Upper lobe of right lung (tissue), 1 donor: ENCODE measurements at regions not wholly inside any gene's neighbourhood (a gene's known extent, or its start where the extent isn't known, plus 50 kb on each side); places are given as distances from the start of the nearest gene placed in this dataset.
"Not testable (repeated sequence)": the region's sequence is repeated elsewhere in the genome, so short reads cannot be mapped to it uniquely, and the experiment has no call there.

ENCODE experiments used
- ATAC-seq: fragments of 200-7000 bp; cut with Tn5 transposase; one replicate; pipeline ENCODE4 v1.9.1; 2020; ENCODE audit warnings: mild to moderate bottlenecking, moderate library complexity
- DNase-seq: peaks from one replicate; pipeline ENCODE4 v3.0.0-alpha.2; 2020
- H3K27ac ChIP-seq: fragments of 200-600 bp; one replicate; pipeline ENCODE4 v1.8.0; 2022
- H3K27me3 ChIP-seq: fragments of 200-600 bp; one replicate; pipeline ENCODE4 v1.8.0; 2022; ENCODE audit warnings: mild to moderate bottlenecking
- H3K36me3 ChIP-seq: fragments of 200-600 bp; one replicate; pipeline ENCODE4 v1.8.0; 2022
- H3K4me1 ChIP-seq: fragments of 200-600 bp; one replicate; pipeline ENCODE4 v1.8.0; 2022
- H3K4me3 ChIP-seq: fragments of 200-600 bp; one replicate; pipeline ENCODE4 v1.8.0; 2022; ENCODE audit warnings: mild to moderate bottlenecking
- H3K9me3 ChIP-seq: fragments of 200-600 bp; one replicate; pipeline ENCODE4 v1.8.0; 2022
- CTCF ChIP-seq: fragments of 200-600 bp; IDR thresholded peaks from one replicate; pipeline ENCODE4 v1.8.0; 2022; ENCODE audit warnings: antibody characterized with exemption
- intact Hi-C: fragments of 100-400 bp; cut with DNase I; formaldehyde crosslinking; loops from one replicate; pipeline ENCODE4 v1.11.0; 2022
- donor health status: DM: no; HTN: yes; CAD: no; lungs with severe emphysema.

- peak overlapping the region; percentile 82 for H3K27ac ChIP-seq
- H3K4me3 ChIP-seq, result peak overlapping the region; percentile 59
- H3K27me3 ChIP-seq, result peaks cover 51% of the 10 kb centered on the region
- no peak for TF ChIP-seq CTCF
- intact Hi-C loops, result no loop called here
- peaks cover 21% of the 10 kb centered on the region for H3K4me1 ChIP-seq
- no peaks in the 10 kb centered on the region for H3K9me3 ChIP-seq
- ATAC-seq, result peak; percentile 34
- no peaks in the 10 kb centered on the region for H3K36me3 ChIP-seq
- DNase-seq, result peak; percentile 74
Measured at GRCh38 chr7:114084472-114085312, 165.9 kb upstream of the PPP1R3A start.

- no peak for DNase-seq
- peak overlapping the region; percentile 82 for H3K27ac ChIP-seq
- intact Hi-C loops, result no loop called here
Measured at GRCh38 chr7:114084002-114084471, 165.2 kb upstream of the PPP1R3A start.

GRCh38 chr7:114083166-114084001, 164.6 kb upstream of the PPP1R3A start:
- Histone ChIP-seq H3K9me3 (no peaks in the 10 kb centered on the region), H3K36me3 (no peaks in the 10 kb centered on the region), H3K4me3 (peak overlapping the region; percentile 59), H3K27ac (peak overlapping the region; percentile 82), H3K27me3 (peaks cover 47% of the 10 kb centered on the region), H3K4me1 (peaks cover 21% of the 10 kb centered on the region)
- no peak for TF ChIP-seq CTCF
- DNase-seq (peak; percentile 67), ATAC-seq (no peak)
- intact Hi-C loops, result no loop called here

More at GRCh38 chr7:114084002-114084471, 165.2 kb upstream of the PPP1R3A start:
- Histone ChIP-seq H3K4me1 (peaks cover 21% of the 10 kb centered on the region), H3K9me3 (no peaks in the 10 kb centered on the region), H3K36me3 (no peaks in the 10 kb centered on the region), H3K4me3 (peak overlapping the region; percentile 59), H3K27me3 (peaks cover 47% of the 10 kb centered on the region)
- TF ChIP-seq CTCF, result no peak
- ATAC-seq, result no peak

- no peak for DNase-seq
- TF ChIP-seq CTCF, result no peak
- Histone ChIP-seq H3K27ac (no peak overlapping the region), H3K4me3 (peak overlapping the region; percentile 59), H3K9me3 (no peaks in the 10 kb centered on the region), H3K4me1 (peaks cover 21% of the 10 kb centered on the region), H3K36me3 (no peaks in the 10 kb centered on the region), H3K27me3 (peaks cover 47% of the 10 kb centered on the region)
- ATAC-seq, result no peak
- intact Hi-C loops, result no loop called here
Measured at GRCh38 chr7:114082642-114083165, 163.9 kb upstream of the PPP1R3A start.

- H3K27ac ChIP-seq, result no peak overlapping the region
- peaks cover 19% of the 10 kb centered on the region for H3K4me1 ChIP-seq
- no peak overlapping the region for H3K4me3 ChIP-seq
- intact Hi-C loops, result no loop called here
- no peaks in the 10 kb centered on the region for H3K9me3 ChIP-seq
- DNase-seq (no peak), ATAC-seq (no peak)
- peaks cover 47% of the 10 kb centered on the region for H3K27me3 ChIP-seq
- no peaks in the 10 kb centered on the region for H3K36me3 ChIP-seq
- TF ChIP-seq CTCF, result peak; percentile 55
Measured at GRCh38 chr7:114081606-114082425, 163.0 kb upstream of the PPP1R3A start.

- H3K4me1 ChIP-seq, intact Hi-C loops, H3K4me3 ChIP-seq, DNase-seq, H3K9me3 ChIP-seq, H3K27ac ChIP-seq, H3K36me3 ChIP-seq, ATAC-seq: not testable (repeated sequence)
- H3K27me3 ChIP-seq, result peaks cover 11% of the 10 kb centered on the region
Measured at GRCh38 chr7:114077158-114077524, 158.3 kb upstream of the PPP1R3A start.

GRCh38 chr7:114076392-114077157, 157.8 kb upstream of the PPP1R3A start:
- H3K4me1 ChIP-seq, H3K36me3 ChIP-seq, ATAC-seq, intact Hi-C loops, DNase-seq, H3K27ac ChIP-seq, H3K9me3 ChIP-seq, H3K4me3 ChIP-seq, H3K27me3 ChIP-seq: not testable (repeated sequence)
